ENCODE measurements at regions not wholly inside any gene's neighbourhood (a gene's known extent, or its start where the extent isn't known, plus 50 kb on each side); places are given as distances from the start of the nearest gene placed in this dataset.

DNA sequence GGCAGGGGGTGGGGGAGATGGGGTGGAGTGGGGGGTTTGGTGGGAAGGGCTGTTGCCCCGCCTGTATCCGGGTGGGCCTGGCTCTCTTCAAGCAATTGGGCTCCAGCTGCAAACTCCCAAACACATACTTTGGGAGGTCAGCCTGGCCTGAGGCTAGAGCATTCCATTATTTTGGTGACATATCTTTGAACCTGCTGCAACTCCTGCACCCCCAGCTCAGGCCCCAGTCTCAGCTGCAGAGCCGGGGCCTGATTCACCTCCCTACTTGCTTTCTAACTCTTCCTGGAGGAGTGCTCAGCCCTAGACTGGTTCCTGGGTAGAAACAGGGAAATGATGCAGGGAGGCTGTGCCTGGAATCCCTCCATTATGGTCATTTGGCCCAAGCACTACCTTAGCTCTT is 140.8 kb upstream of the PRR23C start:
- no peaks in the 10 kb centered on the region; the same call in 1 of the 2 replicates for H3K27me3 ChIP-seq (ENCODE audit: control insufficient read depth, insufficient read depth, low read length)
- H3K14ac ChIP-seq (replicated peaks; ENCODE audit: low read depth, low read length), result no peak overlapping the region
- no peak overlapping the region for H2BK15ac ChIP-seq (ENCODE audit: low read depth, low read length)
- H3K4me3 ChIP-seq (ENCODE audit: insufficient read depth, low read depth, low read length), result no peak overlapping the region
- no peak overlapping the region for H3K4ac ChIP-seq (ENCODE audit: low read depth, low read length)
- no peak overlapping the region for H3K23ac ChIP-seq (ENCODE audit: low read depth, low read length)
- no peak overlapping the region for H3K18ac ChIP-seq (ENCODE audit: low read depth, low read length)
- no peak overlapping the region for H4K5ac ChIP-seq (ENCODE audit: low read depth, low read length)
- in situ Hi-C loops (cut with MboI; ENCODE audit: low sequenced_read_pairs) (no loop called here), intact Hi-C loops (cut with micrococcal nuclease) (no loop called here), dilution Hi-C loops (cut with HindIII; ENCODE audit: low sequenced_read_pairs, unreplicated experiment) (no loop called here)
- whole genome bisulfite sequencing, 2 experiments (ENCODE audit: extremely low coverage in 2 of 2, insufficient read length in 1 of 2), result no CpG with 5 or more reads among the region's 3 CpGs
- ATAC-seq (ENCODE audit: low read depth) (no peak), DNase-seq (no peak)
- no peak overlapping the region for H2AK5ac ChIP-seq (ENCODE audit: low read depth, low read length)
- H3K79me1 ChIP-seq (ENCODE audit: low read depth in 1 of 2, low read length in 2 of 2), result no peaks in the 10 kb centered on the region
- CTCF ChIA-PET, result no interaction called here
- H3K4me2 ChIP-seq (ENCODE audit: low read depth, low read length), result no peak overlapping the region
- BruUV-seq (replicated peaks), result no TSS peak
- no peak overlapping the region for H3K56ac ChIP-seq (ENCODE audit: extremely low read depth, insufficient read depth, low read length)
- POLR2A ChIA-PET (ENCODE audit: unreplicated experiment), result no interaction called here
- H3K36me3 ChIP-seq (ENCODE audit: control insufficient read depth, insufficient read depth, low read length), result no peaks in the 10 kb centered on the region
- H3K9ac ChIP-seq (ENCODE audit: low read depth, low read length), result no peak overlapping the region
- TF ChIP-seq, protein P1, sequence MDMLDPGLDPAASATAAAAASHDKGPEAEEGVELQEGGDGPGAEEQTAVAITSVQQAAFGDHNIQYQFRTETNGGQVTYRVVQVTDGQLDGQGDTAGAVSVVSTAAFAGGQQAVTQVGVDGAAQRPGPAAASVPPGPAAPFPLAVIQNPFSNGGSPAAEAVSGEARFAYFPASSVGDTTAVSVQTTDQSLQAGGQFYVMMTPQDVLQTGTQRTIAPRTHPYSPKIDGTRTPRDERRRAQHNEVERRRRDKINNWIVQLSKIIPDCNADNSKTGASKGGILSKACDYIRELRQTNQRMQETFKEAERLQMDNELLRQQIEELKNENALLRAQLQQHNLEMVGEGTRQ (IDR thresholded peaks at IDR 0.05; ENCODE audit: low read depth, low read length), result no peak
- TF ChIP-seq RAD21 (IDR thresholded peaks at IDR 0.05; ENCODE audit: low read length) (no peak), POLR2A (IDR thresholded peaks at IDR 0.05; ENCODE audit: low read depth, low read length) (no peak), RCOR1 (IDR thresholded peaks at IDR 0.05; ENCODE audit: insufficient replicate concordance, low read length) (no peak), BHLHE40 (IDR thresholded peaks at IDR 0.05; ENCODE audit: low read depth, low read length) (no peak), MAFK (IDR thresholded peaks at IDR 0.05; ENCODE audit: low read depth, low read length) (no peak), ELK1 (IDR thresholded peaks at IDR 0.05; ENCODE audit: borderline replicate concordance, low read depth, low read length) (no peak), SMC3 (IDR thresholded peaks at IDR 0.05; ENCODE audit: low read depth, low read length) (no peak)
- H2BK120ac ChIP-seq (ENCODE audit: low read depth, low read length), result no peak overlapping the region
- no peak overlapping the region for H4K91ac ChIP-seq (ENCODE audit: insufficient read depth, low read depth, low read length)
- H2BK5ac ChIP-seq (ENCODE audit: low read depth, low read length, poor library complexity, severe bottlenecking), result no peak overlapping the region
- H3K9me1 ChIP-seq (ENCODE audit: insufficient read depth, low read length), result no peaks in the 10 kb centered on the region
- no peak overlapping the region for H2AK9ac ChIP-seq (replicated peaks; ENCODE audit: low read depth, low read length, poor library complexity)
- no peak overlapping the region for H2AFZ ChIP-seq (replicated peaks; ENCODE audit: low read length, poor library complexity)
- no peak overlapping the region for H4K8ac ChIP-seq (ENCODE audit: low read depth in 2 of 2, low read length in 2 of 2)
- H3K4me1 ChIP-seq (ENCODE audit: control insufficient read depth, insufficient read depth, low read length), result no peaks in the 10 kb centered on the region
- no peaks in the 10 kb centered on the region for H3K9me3 ChIP-seq (ENCODE audit: control insufficient read depth, insufficient read depth, low read length)
- H4K20me1 ChIP-seq (ENCODE audit: insufficient read depth, low read length), result no peaks in the 10 kb centered on the region
- no peak overlapping the region for H2BK20ac ChIP-seq (ENCODE audit: low read depth, low read length)
- no peak overlapping the region for H3K27ac ChIP-seq (ENCODE audit: insufficient read depth, low read length)

Data from IMR-90 (cell line).